Ascending aorta (tissue), 2 donors: ENCODE measurements at regions not wholly inside any gene's neighbourhood (a gene's known extent, or its start where the extent isn't known, plus 50 kb on each side); places are given as distances from the start of the nearest gene placed in this dataset.

Experiments used
- DNase-seq, 2 donors: peaks; one replicate each; pipeline ENCODE4 v3.0.0-alpha.2; 2019; ENCODE audit warnings: low spot score in 2 of 2
- H3K27ac ChIP-seq, 2 donors: fragments of 200-600 bp; sonication (generic); one replicate each; pipeline ENCODE4 v1.5.1; 2016 to 2017; ENCODE audit warnings: mild to moderate bottlenecking in 1 of 2
- H3K27me3 ChIP-seq: fragments of 200-600 bp; sonication (generic); one replicate; pipeline ENCODE4 v1.5.1; 2017
- H3K36me3 ChIP-seq, 2 donors: fragments of 200-600 bp; sonication (generic); one replicate each; pipeline ENCODE4 v1.5.1; 2016
- H3K4me1 ChIP-seq, 2 donors: fragments of 200-600 bp; sonication (generic); one replicate each; pipeline ENCODE4 v1.5.1; 2016 to 2017; ENCODE audit warnings: mild to moderate bottlenecking in 1 of 2
- H3K4me3 ChIP-seq, 2 donors: fragments of 200-600 bp; sonication (generic); one replicate each; pipeline ENCODE4 v1.5.1; 2016 to 2017; ENCODE audit warnings: mild to moderate bottlenecking in 1 of 2
- H3K9me3 ChIP-seq, 2 donors: fragments of 200-600 bp; sonication (generic); one replicate each; pipeline ENCODE4 v1.5.1; 2016
- intact Hi-C: fragments of 100-400 bp; cut with DNase I; formaldehyde crosslinking; loops from one replicate; pipeline ENCODE4 v1.15.1; 2023
- TF ChIP-seq, protein P1 (sequence below), 3 experiments: fragments of 200-600 bp in 2 of 3; fragments of 450-650 bp in 1 of 3; sonication (generic) in 2 of 3; IDR thresholded peaks; one replicate each; pipeline ENCODE4 v1.5.1; 2016 to 2019; ENCODE audit warnings: antibody characterized with exemption in 3 of 3, mild to moderate bottlenecking in 1 of 3, moderate library complexity in 1 of 3

DNA sequence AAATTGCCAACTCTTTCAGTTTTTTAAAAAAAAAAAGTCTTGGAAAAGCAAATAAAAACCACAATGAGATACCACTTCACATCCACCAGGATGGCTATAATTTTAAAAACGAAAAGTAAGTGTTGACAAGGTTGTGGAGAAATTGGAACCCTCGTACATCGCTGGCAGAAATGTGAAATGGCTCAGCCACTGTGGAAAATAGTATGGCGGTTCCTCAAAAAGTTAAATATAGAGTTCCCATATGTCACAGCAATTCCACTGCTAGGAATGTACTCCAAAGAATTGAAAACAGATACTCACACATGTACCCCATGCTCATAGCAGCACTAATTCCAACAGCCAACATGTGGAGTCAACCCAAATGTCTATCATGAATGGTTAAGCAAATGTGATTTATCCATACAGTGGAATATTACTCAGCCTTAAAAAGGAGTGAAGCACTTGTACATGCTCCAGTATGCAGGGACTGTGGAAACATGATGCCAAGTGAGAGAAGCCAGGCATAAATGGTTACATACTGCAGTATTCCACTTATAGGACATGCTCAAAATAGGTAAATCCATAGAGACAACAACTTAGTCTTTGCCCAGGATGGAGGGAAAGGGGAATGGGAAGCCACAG is 73.8 kb upstream of the PCSK6 start:
- Histone ChIP-seq H3K27me3 (no peaks in the 10 kb centered on the region), H3K4me1 (no peaks in the 10 kb centered on the region), H3K4me3 (no peak overlapping the region), H3K9me3 (no peaks in the 10 kb centered on the region), H3K36me3 (no peaks in the 10 kb centered on the region), H3K27ac (no peak overlapping the region)
- no peak for DNase-seq
- intact Hi-C loops = no loop called here
- TF ChIP-seq, protein P1, sequence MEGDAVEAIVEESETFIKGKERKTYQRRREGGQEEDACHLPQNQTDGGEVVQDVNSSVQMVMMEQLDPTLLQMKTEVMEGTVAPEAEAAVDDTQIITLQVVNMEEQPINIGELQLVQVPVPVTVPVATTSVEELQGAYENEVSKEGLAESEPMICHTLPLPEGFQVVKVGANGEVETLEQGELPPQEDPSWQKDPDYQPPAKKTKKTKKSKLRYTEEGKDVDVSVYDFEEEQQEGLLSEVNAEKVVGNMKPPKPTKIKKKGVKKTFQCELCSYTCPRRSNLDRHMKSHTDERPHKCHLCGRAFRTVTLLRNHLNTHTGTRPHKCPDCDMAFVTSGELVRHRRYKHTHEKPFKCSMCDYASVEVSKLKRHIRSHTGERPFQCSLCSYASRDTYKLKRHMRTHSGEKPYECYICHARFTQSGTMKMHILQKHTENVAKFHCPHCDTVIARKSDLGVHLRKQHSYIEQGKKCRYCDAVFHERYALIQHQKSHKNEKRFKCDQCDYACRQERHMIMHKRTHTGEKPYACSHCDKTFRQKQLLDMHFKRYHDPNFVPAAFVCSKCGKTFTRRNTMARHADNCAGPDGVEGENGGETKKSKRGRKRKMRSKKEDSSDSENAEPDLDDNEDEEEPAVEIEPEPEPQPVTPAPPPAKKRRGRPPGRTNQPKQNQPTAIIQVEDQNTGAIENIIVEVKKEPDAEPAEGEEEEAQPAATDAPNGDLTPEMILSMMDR (IDR thresholded peaks at IDR 0.05) = no peak

DNA sequence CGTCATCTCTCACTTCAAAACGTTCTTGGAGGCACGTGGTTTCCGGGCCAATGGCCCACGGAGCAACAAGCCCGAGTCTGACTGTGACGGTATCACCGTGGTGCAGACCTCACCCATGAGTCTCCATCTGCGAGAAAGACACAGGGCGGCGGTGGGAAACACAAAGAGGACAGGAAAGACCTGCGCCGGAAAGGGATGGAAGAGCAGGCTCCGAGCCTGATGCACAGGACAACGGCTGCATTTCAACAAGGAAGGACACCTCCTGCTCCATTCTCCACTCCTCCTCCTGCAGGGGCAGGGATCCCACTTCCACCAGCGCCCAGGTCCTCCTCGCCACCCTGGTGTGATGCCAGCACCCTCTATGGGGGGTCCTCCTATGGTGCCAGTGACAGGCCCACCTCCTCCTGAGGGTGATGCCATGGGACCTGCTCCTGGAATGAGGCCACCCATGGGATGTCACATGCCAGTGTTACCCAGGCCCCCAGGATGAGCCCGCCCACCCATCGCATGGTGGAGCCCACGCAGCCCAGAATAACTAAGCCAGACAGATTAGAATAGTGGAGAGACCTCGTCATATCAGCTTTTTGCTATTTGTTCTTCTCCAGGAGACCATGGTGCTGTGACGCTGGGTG is 73.0 kb upstream of the PCSK6 start:
- H3K27me3 ChIP-seq = no peaks in the 10 kb centered on the region
- no peak for DNase-seq
- TF ChIP-seq, protein P1 (IDR thresholded peaks at IDR 0.05) = no peak
- intact Hi-C loops = no loop called here
- H3K27ac ChIP-seq = no peak overlapping the region
- H3K4me3 ChIP-seq = no peak overlapping the region
- no peaks in the 10 kb centered on the region for H3K4me1 ChIP-seq
- H3K9me3 ChIP-seq = no peaks in the 10 kb centered on the region
- no peaks in the 10 kb centered on the region for H3K36me3 ChIP-seq

DNA sequence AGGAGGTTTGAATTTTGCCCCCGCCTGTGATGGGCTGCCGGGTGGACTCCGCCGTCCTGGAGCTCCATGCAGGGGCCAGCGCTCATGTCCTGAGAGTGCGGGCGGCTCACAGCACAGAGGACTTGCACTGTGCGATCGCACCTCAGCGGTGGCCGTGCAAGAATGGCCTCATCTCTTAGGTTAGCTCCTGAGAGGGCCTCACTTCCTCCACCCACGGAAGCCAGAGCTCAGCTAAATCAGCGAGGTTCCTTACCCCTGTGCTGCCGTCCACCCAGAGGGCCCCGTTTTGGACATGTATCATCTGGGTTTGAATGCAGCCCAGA is 72.0 kb upstream of the PCSK6 start:
- intact Hi-C loops = no loop called here
- no peak for DNase-seq
- no peak overlapping the region for H3K4me3 ChIP-seq

DNA sequence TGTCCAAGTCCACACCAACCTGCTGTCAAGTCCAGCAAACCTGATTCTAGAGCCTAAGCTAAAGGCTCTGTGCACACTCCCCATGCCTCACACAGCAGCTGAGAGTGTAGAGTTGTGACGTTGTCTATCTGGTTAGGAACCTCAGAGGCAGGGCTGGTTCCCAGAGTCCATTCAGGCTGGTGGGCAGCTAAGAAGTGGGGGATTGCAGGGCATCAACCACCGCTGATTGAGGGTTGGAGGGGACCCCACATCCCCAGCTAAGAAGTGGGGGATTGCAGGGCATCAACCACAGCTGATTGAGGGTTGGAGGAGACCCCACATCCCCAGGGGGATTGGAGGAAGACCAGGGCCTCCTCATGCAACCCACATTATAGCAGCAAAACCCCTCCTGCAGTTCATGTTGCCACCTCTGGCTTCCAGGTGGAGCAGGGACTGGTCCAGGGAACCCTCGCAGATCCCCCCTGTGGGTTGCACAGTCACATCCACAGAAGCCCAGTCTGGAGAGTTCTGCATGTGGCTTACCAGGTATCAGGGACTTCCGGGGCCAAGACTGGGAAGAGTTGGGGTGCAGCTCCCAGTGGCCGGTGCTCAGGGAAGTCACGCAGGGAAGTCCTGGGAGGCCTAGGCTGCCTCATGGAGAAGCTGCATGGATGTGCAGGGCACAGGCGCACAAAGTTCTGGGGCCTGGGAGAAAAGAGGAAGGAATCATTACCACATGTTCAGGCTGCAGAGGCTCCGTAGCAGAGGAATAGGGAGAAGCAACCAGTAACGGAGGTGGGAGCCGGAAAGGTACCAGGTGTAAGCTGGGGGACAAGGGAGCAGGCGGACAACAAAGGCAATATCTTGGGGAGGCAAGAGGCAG is 71.4 kb upstream of the PCSK6 start:
- no peaks in the 10 kb centered on the region for H3K4me1 ChIP-seq
- H3K4me3 ChIP-seq = no peak overlapping the region
- H3K27me3 ChIP-seq = no peaks in the 10 kb centered on the region
- TF ChIP-seq, protein P1 (IDR thresholded peaks at IDR 0.05) = no peak
- intact Hi-C loops = no loop called here
- no peaks in the 10 kb centered on the region for H3K36me3 ChIP-seq
- no peak for DNase-seq
- H3K9me3 ChIP-seq = no peaks in the 10 kb centered on the region
- no peak overlapping the region for H3K27ac ChIP-seq

More for the DNA sequence above, 72.0 kb upstream of the PCSK6 start:
- Histone ChIP-seq H3K27me3 (no peaks in the 10 kb centered on the region), H3K27ac (no peak overlapping the region), H3K36me3 (no peaks in the 10 kb centered on the region), H3K9me3 (no peaks in the 10 kb centered on the region), H3K4me1 (no peaks in the 10 kb centered on the region)
- TF ChIP-seq, protein P1 (IDR thresholded peaks at IDR 0.05) = no peak

DNA sequence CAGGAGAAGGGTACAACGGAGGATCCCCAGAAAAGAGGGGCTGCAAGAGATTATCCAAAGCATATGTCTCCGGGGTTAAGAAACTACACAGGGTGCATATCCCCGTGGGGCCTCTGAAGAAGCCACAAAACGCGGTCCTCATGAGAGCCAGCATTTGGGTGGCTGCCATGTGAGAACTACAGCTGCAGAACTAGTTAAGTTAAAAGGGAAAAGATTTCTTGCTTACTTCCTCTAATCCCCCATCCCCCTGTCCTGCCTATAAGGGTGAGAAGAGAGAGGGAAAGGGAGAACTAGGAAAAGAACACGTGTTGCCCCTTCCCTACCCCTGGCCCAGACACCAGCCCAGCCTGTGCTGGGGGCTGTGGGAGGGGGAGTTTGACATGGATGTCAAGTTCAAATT is 70.4 kb upstream of the PCSK6 start:
- Histone ChIP-seq H3K9me3 (no peaks in the 10 kb centered on the region), H3K4me3 (no peak overlapping the region), H3K4me1 (no peaks in the 10 kb centered on the region), H3K36me3 (no peaks in the 10 kb centered on the region), H3K27me3 (no peaks in the 10 kb centered on the region), H3K27ac (no peak overlapping the region)
- no peak for DNase-seq
- TF ChIP-seq, protein P1 (IDR thresholded peaks at IDR 0.05) = no peak
- intact Hi-C loops = no loop called here
